Stimulated activated CD4-positive, alpha-beta T cell treated with anti-CD3 and anti-CD28 coated beads, TNF-alpha, amount 100 ng/mL, for 24 hours (primary cell): ENCODE measurements at regions not wholly inside any gene's neighbourhood (a gene's known extent, or its start where the extent isn't known, plus 50 kb on each side); places are given as distances from the start of the nearest gene placed in this dataset.
"Not testable (repeated sequence)": the region's sequence is repeated elsewhere in the genome, so short reads cannot be mapped to it uniquely, and the experiment has no call there.

Experiments used
- DNase-seq, 3 experiments: peaks; one replicate each; pipeline ENCODE4 v3.0.0-alpha.2; 2020; ENCODE audit warnings: low read depth in 3 of 3

DNA sequence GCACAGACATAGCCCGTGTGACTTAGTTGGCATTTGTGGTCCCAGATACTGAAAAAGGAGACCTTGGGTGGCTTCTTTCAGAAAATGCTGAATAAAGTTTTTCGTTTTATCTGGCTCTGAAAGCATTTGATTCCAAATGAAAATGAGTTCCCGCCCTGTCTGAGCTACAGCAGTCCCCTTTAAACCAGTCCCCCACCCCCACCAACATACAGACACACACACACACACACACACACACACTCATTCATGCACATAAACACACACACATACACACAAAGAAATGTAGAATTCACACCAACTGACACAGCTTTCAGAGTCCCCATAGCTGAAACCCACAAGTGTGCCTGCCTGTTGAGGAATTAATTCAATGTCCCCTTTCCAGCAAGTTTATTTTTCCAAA is 97.0 kb upstream of the SMARCA2 start:
- DNase-seq, result no peak

DNA sequence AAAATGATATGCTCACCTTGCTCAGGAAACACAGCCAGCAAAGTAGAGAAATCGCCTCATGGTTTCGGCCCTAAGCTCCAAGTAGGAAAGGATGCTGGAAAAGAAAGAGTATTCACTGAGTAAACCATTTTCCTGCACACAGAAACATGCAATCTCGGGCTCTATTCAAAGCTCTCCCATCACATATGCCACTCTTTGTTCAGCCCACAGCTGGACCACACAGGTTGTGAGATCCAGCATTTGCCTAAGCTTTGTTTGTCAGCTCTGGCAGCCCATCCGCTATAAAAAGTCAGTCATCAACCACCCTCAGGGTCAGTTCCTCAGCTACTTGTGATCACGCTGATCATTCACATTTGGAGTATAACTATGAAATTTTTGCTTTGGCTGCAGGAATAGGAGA is 96.5 kb upstream of the SMARCA2 start:
- no peak for DNase-seq

DNA sequence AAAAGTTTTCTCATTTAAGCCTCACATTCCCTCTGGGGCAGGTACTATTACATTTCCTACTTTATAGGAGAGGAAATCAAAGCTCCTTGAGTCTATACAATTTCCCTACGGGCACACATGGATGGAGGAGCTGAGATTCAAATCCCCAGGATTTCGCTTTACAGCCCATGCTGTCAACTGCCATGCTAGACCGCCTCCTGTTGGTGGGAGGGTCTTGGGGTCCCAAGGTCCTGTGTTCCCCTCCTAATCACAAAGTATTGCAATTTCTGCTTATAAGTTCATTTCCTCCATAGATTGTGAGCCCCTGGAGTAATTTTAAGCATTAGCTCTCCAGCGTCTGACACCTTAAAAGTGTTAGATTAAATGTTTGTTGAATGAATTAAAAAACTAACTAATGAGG is 95.9 kb upstream of the SMARCA2 start:
- DNase-seq, result no peak

DNA sequence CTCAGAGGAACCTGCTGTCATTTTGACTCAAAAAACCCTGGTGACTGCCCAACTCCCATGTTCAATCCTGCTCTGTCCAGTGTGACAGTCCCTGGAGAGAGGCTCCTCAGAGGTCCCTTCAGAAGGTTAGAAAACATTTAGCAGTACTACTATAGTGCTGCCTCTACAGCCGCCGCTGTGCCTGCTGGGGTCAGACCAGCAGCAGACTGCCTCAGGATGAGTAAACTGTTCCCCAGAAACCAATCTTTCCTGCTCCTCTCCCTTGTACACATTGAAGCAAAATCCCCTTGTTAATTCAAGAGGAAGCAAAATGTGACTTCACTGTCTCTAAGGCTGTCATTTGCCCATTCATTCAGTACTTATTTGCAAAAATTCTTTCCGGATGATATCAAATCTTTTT is 94.8 kb upstream of the SMARCA2 start:
- DNase-seq, result no peak

DNA sequence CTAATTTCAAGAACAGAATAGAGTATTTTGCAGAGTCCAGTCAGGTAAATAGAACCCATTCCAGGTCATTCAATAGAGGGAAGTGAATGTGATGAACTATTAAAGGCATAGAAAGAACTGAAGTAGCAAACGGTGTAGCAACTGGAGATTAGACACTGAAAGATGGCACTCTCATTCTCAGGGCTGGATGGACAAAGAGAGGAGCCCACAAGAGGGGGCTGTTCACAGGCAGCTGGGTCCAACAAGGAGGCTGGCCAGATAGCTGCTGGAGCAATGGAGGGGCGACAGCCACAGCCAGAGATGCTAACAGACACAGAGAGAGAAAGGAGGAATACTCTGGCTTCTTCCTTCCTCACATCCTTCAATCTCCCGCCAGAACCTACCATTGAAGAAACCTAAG is 93.1 kb upstream of the SMARCA2 start:
- DNase-seq, result no peak

DNA sequence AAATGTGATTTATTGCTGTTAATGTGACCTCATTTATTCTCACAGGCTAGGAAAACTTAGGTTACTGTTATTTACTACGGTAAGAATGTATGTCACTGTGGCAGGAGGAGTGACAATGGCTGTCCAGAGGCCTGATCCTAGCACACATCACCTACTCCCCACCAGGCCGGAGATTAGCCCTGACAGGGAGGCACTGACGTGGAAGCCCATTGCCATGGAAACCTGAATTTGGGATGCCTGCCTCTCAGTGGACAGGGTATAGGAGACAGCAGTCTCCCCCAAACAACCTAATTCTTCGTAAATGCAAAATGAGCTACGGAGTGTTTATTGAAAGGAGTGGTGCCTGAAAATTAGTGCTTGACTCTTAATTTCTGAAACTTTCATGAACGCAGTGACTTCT is 87.6 kb upstream of the SMARCA2 start:
- DNase-seq, result no peak

DNA sequence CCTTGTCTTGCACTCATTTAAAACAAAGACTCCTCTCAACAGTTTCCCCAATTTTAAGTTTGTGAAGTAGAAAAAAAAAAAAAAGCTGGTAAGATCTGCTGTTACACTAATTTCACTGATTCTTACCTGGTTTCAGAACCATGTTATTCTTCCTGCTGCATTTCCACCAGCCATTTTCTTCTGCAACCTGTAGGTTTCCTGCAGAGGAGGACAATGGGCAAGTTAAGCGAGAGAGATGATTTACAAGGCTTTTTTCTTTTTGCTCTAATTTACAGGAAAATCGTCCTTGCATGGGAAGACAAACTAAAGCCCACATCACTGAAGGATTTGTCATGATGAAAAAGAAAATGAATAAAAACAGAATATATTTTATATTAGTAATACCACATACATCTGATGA is 86.0 kb upstream of the SMARCA2 start:
- DNase-seq, result no peak

DNA sequence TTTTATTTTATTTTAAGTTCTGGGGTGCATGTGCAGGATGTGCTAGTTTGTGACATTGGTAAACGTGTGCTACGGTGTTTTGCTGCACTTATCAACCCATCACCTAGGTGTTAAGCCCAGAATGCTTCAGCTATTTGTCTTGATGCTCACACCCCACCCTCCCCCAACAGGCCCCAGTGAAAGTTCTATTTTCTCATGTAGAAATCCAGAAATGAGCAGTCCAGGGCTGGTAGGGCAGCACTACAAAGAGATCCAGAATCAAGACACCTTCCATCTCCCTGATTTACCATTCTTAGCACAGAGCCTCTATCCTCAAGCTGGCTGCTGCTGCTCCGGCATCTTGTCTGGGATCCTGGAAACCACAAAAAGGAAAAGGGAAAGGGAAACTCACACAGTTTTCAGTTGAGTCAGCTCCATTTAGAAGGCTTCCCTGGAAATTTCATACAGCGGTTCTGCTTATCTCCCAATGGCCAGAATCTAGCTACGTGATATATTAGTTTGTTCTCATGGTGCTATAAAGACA is 85.4 kb upstream of the SMARCA2 start:
- no peak for DNase-seq

DNA sequence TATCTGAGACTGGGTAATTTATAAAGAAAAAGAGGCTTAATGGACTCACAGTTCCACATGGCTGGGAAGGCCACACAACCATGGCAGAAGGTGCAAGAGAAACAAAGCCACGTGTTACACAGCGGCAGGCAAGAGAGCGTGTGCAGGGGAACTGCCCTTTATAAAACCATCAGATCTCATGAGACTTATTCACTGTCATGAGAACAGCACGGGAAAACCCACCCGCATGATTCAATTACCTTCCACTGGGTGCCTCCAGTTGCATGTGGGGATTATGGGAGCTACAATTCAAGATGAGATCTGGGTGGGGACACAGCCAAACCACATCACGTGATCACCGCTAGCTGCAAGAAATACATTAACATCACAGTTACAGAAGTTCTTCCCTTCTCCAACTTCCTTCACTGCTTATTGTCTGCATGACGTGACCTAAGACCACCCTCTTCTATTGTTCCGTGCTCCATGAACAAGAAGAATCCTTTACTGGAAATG is 84.9 kb upstream of the SMARCA2 start:
- DNase-seq, result not testable (repeated sequence)

DNA sequence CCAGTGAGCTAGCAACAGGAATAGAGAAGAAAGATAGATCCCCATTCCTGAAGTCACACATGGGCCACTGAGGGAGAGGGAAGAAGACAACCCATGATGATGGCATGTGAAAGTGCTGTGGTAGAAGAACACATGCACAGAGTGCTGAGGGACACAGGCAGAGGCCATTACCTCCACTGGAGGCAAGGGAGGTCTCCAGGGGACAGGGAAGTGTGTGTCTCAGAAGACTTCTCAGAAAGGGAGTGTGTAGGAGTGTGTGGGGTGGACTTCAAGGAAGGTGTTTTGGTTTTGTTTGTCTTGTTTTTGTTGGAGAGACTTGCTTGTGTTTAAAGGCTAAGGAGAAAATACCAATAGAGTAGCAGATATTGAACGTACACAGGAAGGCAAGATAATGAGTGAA is 77.0 kb upstream of the SMARCA2 start:
- DNase-seq, result no peak

DNA sequence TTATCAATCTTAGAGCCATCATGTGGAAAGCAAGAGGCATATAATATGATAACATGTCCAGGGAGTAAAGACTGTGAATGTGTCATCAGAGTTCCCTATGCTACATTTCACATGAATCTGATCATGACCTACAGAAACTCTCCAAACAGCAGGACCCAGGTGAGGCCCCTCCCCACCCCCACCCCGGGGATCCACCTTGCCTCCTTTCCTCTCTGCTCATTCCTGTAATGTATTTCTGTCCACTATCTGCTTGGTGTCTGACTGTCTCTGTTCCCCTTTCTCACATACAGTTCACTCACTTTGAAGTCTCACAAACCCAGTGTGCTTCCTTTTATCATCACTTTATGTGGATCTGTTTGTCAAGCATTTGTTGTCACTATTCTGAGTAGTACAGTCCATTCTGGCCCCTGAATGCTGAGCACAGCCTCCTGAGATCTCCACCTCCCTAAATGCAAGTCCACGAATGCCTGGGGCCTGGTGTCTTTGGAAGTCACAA is 76.4 kb upstream of the SMARCA2 start:
- DNase-seq, result no peak

DNA sequence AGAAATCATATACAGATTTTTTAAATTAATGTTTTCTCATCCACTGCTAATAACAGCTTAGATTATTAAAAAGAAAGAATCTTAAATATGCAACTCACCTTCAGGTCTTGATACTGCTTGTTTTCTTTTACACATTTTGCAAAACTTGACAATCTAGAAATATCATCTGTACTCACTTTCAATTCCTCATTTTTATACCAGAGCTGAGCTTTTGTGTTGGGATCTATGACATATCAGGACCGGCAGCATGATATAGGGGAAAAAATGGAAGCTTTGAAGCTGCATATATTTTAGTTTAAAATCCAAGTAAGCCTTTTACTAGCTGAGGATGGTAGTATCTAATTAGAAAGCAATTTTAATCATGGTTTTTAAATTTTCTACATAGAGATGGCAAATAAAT is 75.7 kb upstream of the SMARCA2 start:
- no peak for DNase-seq

DNA sequence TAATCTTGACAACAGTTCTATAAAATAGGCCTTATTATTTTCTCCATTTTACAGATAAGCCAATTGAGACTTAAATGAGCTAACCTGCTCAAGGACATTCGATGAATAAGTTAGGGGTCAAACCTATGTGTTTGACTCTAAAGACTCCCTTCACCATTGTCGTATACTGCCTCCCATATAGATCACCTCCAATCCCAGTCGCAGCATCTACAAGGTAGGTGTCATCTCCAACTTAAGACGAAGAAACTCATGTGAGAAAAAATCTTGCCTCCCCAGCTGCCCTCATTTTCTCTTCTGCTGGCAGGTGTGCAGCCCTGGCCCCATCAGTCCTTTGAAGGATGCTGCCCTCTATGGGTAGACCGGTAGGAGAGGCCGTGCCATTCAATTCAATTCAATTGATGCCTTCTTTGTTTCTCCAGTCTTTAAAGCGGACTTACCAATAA is 75.2 kb upstream of the SMARCA2 start:
- DNase-seq, result peak; percentile 7 to 36 (median 17)

DNA sequence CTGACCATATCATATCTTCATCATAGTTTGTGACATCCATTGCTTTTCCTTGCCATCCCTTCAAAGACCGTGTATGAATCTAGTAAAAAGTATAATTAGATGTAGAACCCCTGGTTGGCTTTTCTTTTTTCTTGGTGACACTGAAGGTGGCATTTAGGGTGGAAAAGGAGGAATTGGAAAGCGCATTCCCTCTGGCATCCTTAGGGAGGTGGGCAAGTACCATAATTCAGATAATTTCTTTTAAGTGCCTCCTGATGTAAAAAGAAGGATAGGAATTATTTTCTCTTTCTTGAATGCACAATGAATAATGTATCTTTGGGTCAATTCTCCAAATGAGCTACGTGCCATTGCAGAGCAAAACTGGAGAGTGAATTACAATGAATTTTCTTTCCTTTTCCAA is 73.2 kb upstream of the SMARCA2 start:
- DNase-seq, result no peak

DNA sequence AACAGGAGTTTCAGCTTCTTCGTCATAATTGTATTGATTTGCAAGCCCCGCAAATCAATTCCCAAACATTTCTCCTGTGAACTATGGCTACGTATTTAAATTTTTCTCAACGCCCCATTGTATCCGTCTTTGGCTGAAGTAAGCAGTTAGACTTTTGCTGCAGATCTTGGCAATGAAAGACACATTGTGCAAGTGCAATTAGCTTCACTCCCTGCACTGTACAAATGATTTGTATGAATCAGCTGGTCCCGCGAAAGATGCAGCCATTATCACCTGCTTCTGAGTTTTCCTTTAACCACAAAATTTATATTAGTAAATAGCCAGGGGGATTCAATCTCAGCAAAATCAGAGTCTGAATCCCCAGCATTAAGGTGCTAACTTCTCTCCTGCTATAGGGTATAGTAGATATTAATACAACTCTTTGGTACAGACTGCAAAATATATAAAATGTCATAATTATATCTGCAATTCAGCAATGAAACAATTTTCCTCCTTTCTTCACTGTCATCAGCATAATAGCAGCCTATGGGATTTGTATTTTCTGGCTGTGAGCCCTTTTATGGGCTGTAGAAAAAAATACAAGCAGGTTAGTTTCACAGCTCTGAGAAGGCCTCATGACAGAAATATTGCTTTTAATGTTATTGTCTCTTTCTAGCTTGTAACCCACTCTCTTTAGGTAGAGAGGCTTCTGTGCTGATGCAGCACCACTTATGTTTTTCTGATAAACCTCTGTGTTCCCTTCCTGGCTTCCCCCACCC is 68.4 kb upstream of the SMARCA2 start:
- DNase-seq, result no peak

DNA sequence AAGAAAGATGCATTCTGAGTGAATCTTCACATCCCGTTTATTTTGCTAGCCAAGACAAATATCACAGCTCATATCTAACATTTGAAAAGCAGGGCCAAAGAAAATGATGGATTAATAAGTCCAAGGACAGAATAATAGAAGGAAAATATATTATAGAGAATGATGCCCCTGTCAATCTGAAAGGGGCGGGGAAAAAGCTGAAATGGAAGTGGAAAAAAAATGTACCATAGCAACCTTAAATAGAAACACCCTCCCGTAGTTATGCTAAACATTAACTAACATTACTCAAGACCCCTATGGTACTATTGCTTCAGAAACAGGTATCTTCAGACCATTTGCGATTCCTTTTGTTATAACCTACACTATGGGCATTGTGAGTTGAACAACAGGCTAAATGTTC is 67.7 kb upstream of the SMARCA2 start:
- DNase-seq, result no peak

DNA sequence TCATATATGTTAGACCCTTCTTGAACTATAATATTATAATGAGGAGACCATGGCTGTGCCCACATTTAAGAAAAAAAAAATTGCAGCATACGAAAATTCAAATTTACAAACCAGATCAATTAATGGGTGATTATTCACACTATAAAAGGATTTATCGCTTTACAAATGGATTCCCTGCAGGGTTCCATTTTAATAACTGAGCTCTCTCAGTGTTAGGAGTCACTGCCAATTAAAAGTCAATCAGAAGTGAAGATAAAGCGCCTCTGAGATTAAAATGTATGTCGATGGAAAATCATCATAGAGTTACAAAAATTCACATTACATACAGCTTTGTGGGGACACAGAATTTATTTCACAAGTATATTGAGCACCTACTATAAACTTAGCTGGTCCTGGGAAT is 66.6 kb upstream of the SMARCA2 start:
- DNase-seq, result no peak

DNA sequence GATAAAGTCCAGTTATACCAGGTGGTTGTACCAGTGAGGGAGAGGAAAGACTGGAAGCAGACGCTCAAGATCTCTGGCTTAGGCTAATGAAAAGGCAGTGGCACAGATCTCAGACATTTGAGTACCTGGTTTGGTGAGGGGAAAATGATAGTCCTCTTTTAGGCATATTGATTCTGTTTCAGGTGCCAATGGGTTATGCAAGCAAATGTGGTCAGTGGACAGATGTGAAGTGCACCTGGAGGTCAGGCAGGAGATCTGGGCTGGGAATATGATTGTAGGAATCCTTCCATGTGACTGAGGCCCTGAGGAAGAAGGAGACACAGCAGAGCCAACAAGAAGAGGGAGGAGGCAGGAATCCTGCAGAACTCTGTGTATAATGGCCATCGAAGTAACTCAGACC is 63.7 kb upstream of the SMARCA2 start:
- no peak for DNase-seq

DNA sequence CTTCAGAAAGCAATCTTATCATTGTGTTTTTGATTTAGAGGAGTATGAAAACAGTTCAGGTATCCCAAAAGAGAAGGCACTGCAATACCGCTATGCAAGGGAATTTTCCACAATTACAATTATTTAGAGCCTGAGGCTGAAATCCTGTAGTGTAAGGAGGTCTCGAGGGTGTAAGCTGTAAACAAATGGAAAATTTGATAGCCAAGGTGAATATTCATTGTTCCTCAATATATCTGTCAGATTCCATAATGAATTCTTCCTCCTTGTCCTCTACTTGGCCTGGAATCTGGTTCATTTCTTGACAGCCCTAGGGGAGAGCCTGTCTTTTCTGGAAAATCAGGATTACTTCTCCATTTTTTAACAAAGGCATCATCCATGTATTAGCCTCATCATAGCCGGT is 63.1 kb upstream of the SMARCA2 start:
- no peak for DNase-seq

DNA sequence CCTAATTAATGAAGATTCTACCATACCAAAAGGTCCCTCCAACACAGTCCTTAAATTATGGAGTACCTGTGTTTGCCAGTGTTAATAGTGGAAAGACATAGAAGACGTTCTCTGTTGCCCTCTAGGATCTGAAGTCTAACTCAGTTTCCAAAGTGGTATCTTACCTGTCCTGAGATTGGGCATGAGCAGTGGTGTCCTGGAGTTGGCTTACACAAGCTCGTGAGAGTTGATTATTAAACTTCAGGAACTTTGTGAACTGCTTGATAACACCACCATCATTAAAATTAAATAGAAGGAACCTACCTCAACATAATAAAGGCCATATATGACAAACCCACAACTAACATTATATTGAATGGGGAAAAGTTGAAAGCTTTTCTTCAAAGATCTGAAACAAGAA is 60.9 kb upstream of the SMARCA2 start:
- no peak for DNase-seq

DNA sequence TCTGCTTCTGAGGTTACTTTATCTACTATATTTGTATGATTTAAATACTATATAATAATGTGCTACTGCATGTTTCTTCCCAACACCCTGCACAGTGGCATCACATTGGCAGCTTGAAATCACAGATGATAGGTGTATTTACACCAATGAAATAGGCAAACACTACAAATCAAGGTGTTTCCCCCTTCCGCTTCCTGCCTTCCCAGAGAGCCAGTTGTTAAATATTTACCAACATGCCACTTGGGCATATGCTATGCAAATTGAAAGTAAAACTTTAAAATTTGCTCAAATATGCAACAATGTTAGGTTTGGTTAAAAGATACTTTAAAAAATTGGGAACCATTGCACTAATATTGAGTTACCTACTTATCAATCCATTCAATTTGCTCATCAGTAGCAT is 58.2 kb upstream of the SMARCA2 start:
- DNase-seq, result no peak

DNA sequence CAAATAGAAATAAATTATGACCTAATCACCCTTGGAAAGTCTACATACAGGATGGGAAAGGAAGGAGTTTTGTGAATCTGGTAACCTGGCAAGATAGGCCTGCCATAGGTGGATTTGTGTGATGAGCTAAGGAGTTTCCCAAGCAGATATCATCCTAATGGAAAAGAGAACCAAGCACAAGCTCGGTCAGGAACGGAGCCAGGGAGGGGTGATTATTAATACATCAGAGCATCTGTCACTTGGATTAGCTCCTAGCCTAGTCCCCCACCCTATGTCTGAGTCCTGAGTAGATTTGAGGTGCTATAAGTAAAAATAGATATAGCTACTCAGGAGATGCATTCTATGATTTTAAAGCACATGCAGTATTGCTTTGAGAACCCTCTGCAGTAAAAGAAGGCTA is 57.3 kb upstream of the SMARCA2 start:
- no peak for DNase-seq

DNA sequence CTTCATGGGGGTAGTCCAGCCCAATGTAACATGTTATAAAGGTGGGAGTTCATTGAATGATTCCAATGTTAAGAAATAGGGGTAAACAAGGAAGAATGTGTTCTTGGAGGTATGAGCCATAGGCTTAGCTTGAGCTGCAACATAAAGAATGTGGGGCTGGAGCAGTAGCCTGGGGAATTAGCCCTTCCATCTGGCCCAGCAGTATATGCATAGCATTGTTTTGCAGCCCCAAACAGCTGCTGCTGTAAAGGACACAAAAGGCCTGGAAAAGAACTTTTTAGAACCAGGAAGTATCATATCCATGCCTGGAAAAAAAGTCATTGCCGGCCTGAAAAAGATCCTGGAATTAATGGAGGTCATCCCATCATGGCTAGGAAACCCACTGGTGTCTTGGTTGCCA is 55.8 kb upstream of the SMARCA2 start:
- no peak for DNase-seq
